ENCODE measurements at regions not wholly inside any gene's neighbourhood (a gene's known extent, or its start where the extent isn't known, plus 50 kb on each side); places are given as distances from the start of the nearest gene placed in this dataset.

DNA sequence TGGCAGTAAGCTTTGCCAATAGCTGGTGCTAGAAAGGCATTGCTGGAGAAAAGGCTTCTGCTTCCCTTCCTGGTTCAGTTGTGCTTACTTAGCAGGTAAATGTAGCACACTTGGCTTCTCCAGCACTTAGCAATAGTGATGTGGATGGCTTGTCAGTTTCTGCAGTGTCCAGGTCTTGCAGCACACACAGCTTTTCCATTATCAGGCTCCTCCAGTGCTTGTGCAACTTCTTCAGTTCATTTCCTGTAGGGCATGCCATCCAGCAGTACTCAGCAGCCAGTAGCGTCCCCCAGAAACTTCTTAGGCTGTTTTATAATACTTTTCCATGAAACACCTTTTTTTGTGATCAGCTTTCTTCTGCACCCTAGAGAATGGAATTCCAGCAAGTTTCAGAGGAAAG lies 154.6 kb downstream of the SLC6A15 start:
- Histone ChIP-seq H3K27me3 (ENCODE audit: control insufficient read depth, insufficient read depth, low read length) (no peaks in the 10 kb centered on the region), H3K4ac (ENCODE audit: low read depth, low read length) (no peak overlapping the region), H3K18ac (ENCODE audit: low read depth, low read length) (no peak overlapping the region; the same call in 1 of the 2 replicates), H3K14ac (replicated peaks; ENCODE audit: low read depth, low read length) (0 out of 2 replicates have a peak overlapping the region, but pooled peaks have one; percentile 48), H3K9ac (ENCODE audit: low read depth, low read length) (no peak overlapping the region), H4K91ac (ENCODE audit: insufficient read depth, low read depth, low read length) (no peak overlapping the region), H2BK20ac (ENCODE audit: low read depth, low read length) (no peak overlapping the region), H3K56ac (ENCODE audit: extremely low read depth, insufficient read depth, low read length) (no peak overlapping the region), H3K23ac (ENCODE audit: low read depth, low read length) (0 out of 2 replicates have a peak overlapping the region, but pooled peaks have one; percentile 29), H3K9me1 (ENCODE audit: insufficient read depth, low read length) (0 out of 2 replicates have a peak, but pooled peaks cover 2% of the 10 kb centered on the region), H3K4me2 (ENCODE audit: low read depth, low read length) (no peak overlapping the region), H3K27ac (ENCODE audit: insufficient read depth, low read length) (no peak overlapping the region), H3K9me3 (ENCODE audit: control insufficient read depth, insufficient read depth, low read length) (no peaks in the 10 kb centered on the region), H2BK5ac (ENCODE audit: low read depth, low read length, poor library complexity, severe bottlenecking) (no peak overlapping the region), H2AK9ac (replicated peaks; ENCODE audit: low read depth, low read length, poor library complexity) (no peak overlapping the region), H3K36me3 (ENCODE audit: control insufficient read depth, insufficient read depth, low read length) (no peaks in the 10 kb centered on the region), H4K8ac (ENCODE audit: low read depth in 2 of 2, low read length in 2 of 2) (no peak overlapping the region), H2AK5ac (ENCODE audit: low read depth, low read length) (no peak overlapping the region), H4K20me1 (ENCODE audit: insufficient read depth, low read length) (no peaks in the 10 kb centered on the region), H4K5ac (ENCODE audit: low read depth, low read length) (no peak overlapping the region), H3K4me1 (ENCODE audit: control insufficient read depth, insufficient read depth, low read length) (peaks cover 2% of the 10 kb centered on the region; the same call in 1 of the 2 replicates), H2BK15ac (ENCODE audit: low read depth, low read length) (no peak overlapping the region), H2BK120ac (ENCODE audit: low read depth, low read length) (peak overlapping the region; percentile 48; the same call in 1 of the 2 replicates), H3K79me1 (ENCODE audit: low read depth in 1 of 2, low read length in 2 of 2) (no peaks in the 10 kb centered on the region), H3K4me3 (ENCODE audit: insufficient read depth, low read depth, low read length) (no peak overlapping the region), H2AFZ (replicated peaks; ENCODE audit: low read length, poor library complexity) (no peak overlapping the region)
- ChIA-PET CTCF (no interaction called here), POLR2A (ENCODE audit: unreplicated experiment) (no interaction called here)
- peak; percentile 42; the same call in 1 of the 2 replicates for ATAC-seq (ENCODE audit: low read depth)
- in situ Hi-C loops (cut with MboI; ENCODE audit: low sequenced_read_pairs) = no loop called here
- BruUV-seq (replicated peaks) = no TSS peak
- WGBS, 2 experiments (ENCODE audit: extremely low coverage in 2 of 2, insufficient read length in 1 of 2) = no CpG with 5 or more reads among the region's 1 CpG
- intact Hi-C loops (cut with micrococcal nuclease) = no loop called here
- dilution Hi-C loops (cut with HindIII; ENCODE audit: low sequenced_read_pairs, unreplicated experiment) = no loop called here
- DNase-seq = peak; percentile 50
- TF ChIP-seq CHD1 (IDR thresholded peaks at IDR 0.05; ENCODE audit: low read depth, low read length) (no peak), CEBPB (IDR thresholded peaks at IDR 0.05; ENCODE audit: low read depth, low read length) (peak; percentile 74)

Measured in IMR-90 (cell line).